ENCODE measurements at regions not wholly inside any gene's neighbourhood (a gene's known extent, or its start where the extent isn't known, plus 50 kb on each side); places are given as distances from the start of the nearest gene placed in this dataset.

DNA sequence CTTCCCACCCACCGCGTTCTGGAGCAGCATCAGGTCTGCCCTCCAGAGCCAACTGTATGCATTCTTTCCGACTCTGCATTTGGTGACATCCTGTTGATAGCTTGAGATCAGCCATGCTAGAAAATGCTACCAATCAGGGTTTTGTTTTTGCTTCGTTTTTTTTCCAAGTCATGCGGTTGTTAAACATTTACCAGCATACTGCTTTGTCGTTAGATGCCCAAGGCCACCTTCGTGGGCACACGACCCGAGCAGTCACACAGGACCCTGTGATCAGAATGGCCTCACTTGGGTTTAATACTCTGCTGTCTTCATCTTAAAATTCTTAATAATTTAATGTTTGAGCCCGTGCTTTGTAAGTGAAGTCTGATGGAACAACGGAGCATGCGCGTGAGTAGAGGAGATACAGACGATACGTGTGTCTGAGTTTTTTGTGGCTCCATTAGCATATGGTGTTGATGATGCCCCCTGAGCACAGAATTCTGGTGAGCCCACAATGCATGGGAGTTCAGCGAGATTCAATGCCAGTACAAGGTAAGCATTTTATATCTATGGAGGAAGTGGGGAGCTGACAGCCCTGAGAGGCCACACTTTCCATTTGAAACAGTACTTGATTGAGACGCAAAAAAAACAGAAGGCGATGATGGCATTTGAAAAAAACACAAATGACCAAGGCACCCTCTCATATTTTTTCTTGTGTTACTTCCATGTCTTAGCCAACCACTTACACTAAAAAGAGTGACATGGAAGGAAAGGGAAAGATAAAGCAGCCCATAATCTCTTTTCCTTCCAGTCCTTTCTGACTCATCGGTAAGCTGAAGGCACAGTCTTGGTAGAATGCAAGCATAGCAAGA is 323.6 kb downstream of the BCOR start:
- ATAC-seq (ENCODE audit: low read depth) (peak; percentile 25; the same call in 1 of the 2 replicates), DNase-seq (peak; percentile 28)
- Histone ChIP-seq H2BK20ac (ENCODE audit: low read depth, low read length) (no peak overlapping the region), H3K4me1 (ENCODE audit: control insufficient read depth, insufficient read depth, low read length) (peaks cover 2% of the 10 kb centered on the region), H2BK5ac (ENCODE audit: low read depth, low read length, poor library complexity, severe bottlenecking) (no peak overlapping the region), H4K20me1 (ENCODE audit: insufficient read depth, low read length) (no peaks in the 10 kb centered on the region), H3K27me3 (ENCODE audit: control insufficient read depth, insufficient read depth, low read length) (peaks cover 6% of the 10 kb centered on the region; the same call in 1 of the 2 replicates), H3K4me3 (ENCODE audit: insufficient read depth, low read depth, low read length) (no peak overlapping the region), H4K5ac (ENCODE audit: low read depth, low read length) (no peak overlapping the region), H3K27ac (ENCODE audit: insufficient read depth, low read length) (no peak overlapping the region), H3K9me3 (ENCODE audit: control insufficient read depth, insufficient read depth, low read length) (no peaks in the 10 kb centered on the region), H3K36me3 (ENCODE audit: control insufficient read depth, insufficient read depth, low read length) (no peaks in the 10 kb centered on the region), H3K4ac (ENCODE audit: low read depth, low read length) (no peak overlapping the region), H2AFZ (replicated peaks; ENCODE audit: low read length, poor library complexity) (no peak overlapping the region), H3K23ac (ENCODE audit: low read depth, low read length) (no peak overlapping the region), H2BK15ac (ENCODE audit: low read depth, low read length) (no peak overlapping the region), H4K8ac (ENCODE audit: low read depth in 2 of 2, low read length in 2 of 2) (no peak overlapping the region), H3K9ac (ENCODE audit: low read depth, low read length) (no peak overlapping the region), H3K14ac (replicated peaks; ENCODE audit: low read depth, low read length) (no peak overlapping the region), H3K79me1 (ENCODE audit: low read depth in 1 of 2, low read length in 2 of 2) (no peaks in the 10 kb centered on the region), H2AK5ac (ENCODE audit: low read depth, low read length) (no peak overlapping the region), H3K18ac (ENCODE audit: low read depth, low read length) (no peak overlapping the region), H3K56ac (ENCODE audit: extremely low read depth, insufficient read depth, low read length) (no peak overlapping the region), H2BK120ac (ENCODE audit: low read depth, low read length) (no peak overlapping the region), H3K9me1 (ENCODE audit: insufficient read depth, low read length) (0 out of 2 replicates have a peak, but pooled peaks cover 3% of the 10 kb centered on the region), H2AK9ac (replicated peaks; ENCODE audit: low read depth, low read length, poor library complexity) (no peak overlapping the region), H4K91ac (ENCODE audit: insufficient read depth, low read depth, low read length) (no peak overlapping the region), H3K4me2 (ENCODE audit: low read depth, low read length) (no peak overlapping the region)
- 61% methylated on average over 8 of the region's 19 CpGs; no CpG with 5 or more reads in 1 of the 2 experiments for WGBS, 2 experiments (ENCODE audit: extremely low coverage in 2 of 2, insufficient read length in 1 of 2)
- TF ChIP-seq FOS (IDR thresholded peaks at IDR 0.05; ENCODE audit: low read depth, low read length) (no peak), RAD21 (IDR thresholded peaks at IDR 0.05; ENCODE audit: low read length) (no peak), RFX5 (IDR thresholded peaks at IDR 0.05; ENCODE audit: low read depth, low read length) (no peak), SMC3 (IDR thresholded peaks at IDR 0.05; ENCODE audit: low read depth, low read length) (no peak), MAFK (IDR thresholded peaks at IDR 0.05; ENCODE audit: low read depth, low read length) (no peak), BHLHE40 (IDR thresholded peaks at IDR 0.05; ENCODE audit: low read depth, low read length) (no peak), MXI1 (IDR thresholded peaks at IDR 0.05; ENCODE audit: borderline replicate concordance, low read depth, low read length) (no peak), CEBPB (IDR thresholded peaks at IDR 0.05; ENCODE audit: low read depth, low read length) (no peak), POLR2A (IDR thresholded peaks at IDR 0.05; ENCODE audit: low read depth, low read length) (no peak)
- TF ChIP-seq, protein P1, sequence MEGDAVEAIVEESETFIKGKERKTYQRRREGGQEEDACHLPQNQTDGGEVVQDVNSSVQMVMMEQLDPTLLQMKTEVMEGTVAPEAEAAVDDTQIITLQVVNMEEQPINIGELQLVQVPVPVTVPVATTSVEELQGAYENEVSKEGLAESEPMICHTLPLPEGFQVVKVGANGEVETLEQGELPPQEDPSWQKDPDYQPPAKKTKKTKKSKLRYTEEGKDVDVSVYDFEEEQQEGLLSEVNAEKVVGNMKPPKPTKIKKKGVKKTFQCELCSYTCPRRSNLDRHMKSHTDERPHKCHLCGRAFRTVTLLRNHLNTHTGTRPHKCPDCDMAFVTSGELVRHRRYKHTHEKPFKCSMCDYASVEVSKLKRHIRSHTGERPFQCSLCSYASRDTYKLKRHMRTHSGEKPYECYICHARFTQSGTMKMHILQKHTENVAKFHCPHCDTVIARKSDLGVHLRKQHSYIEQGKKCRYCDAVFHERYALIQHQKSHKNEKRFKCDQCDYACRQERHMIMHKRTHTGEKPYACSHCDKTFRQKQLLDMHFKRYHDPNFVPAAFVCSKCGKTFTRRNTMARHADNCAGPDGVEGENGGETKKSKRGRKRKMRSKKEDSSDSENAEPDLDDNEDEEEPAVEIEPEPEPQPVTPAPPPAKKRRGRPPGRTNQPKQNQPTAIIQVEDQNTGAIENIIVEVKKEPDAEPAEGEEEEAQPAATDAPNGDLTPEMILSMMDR (conservative IDR thresholded peaks at IDR 0.05; ENCODE audit: low read depth, low read length), result no peak
- ChIA-PET POLR2A (ENCODE audit: unreplicated experiment) (no interaction called here), CTCF (interaction anchor here (0.6 kb wide), 2 partner anchors 22 to 26 kb away, joined by 3 read pairs; no protein-coding TSS in a partner anchor)
- dilution Hi-C loops (cut with HindIII; ENCODE audit: low sequenced_read_pairs, unreplicated experiment) (no loop called here), in situ Hi-C loops (cut with MboI; ENCODE audit: low sequenced_read_pairs) (no loop called here), intact Hi-C loops (cut with micrococcal nuclease) (no loop called here)
- BruUV-seq (replicated peaks), result no TSS peak

Data from IMR-90 (cell line).